Endodermal cell (in vitro differentiated cells): ENCODE measurements at regions not wholly inside any gene's neighbourhood (a gene's known extent, or its start where the extent isn't known, plus 50 kb on each side); places are given as distances from the start of the nearest gene placed in this dataset.
A peak's percentile ranks its signal among the peaks of the same experiment; 100 is the strongest.

Source experiments
- DNase-seq: peaks from one replicate; pipeline ENCODE4 v3.0.0-alpha.2; 2017
- H3K27ac ChIP-seq: 2 replicates; pipeline ENCODE4 v1.5.1; 2013; ENCODE audit warnings: mild to moderate bottlenecking, low read depth, low read length, moderate library complexity
- H3K27me3 ChIP-seq: 2 replicates; pipeline ENCODE4 v1.6.1; 2013; ENCODE audit warnings: mild to moderate bottlenecking, low read length, moderate library complexity; ENCODE audit not compliant: insufficient read depth, control insufficient read depth, poor library complexity, severe bottlenecking
- H3K36me3 ChIP-seq: 2 replicates; pipeline ENCODE4 v1.7.0; 2013; ENCODE audit warnings: mild to moderate bottlenecking, low read length, moderate library complexity; ENCODE audit not compliant: control insufficient read depth, insufficient read depth
- H3K4me1 ChIP-seq: one replicate; pipeline ENCODE4 v1.7.0; 2013; ENCODE audit warnings: low read length; ENCODE audit not compliant: control insufficient read depth, insufficient read depth
- H3K4me3 ChIP-seq: 2 replicates; pipeline ENCODE4 v1.5.1; 2013; ENCODE audit warnings: mild to moderate bottlenecking, low read length, moderate library complexity
- H3K9ac ChIP-seq: 2 replicates; pipeline ENCODE4 v1.6.1; 2013; ENCODE audit warnings: mild to moderate bottlenecking, low read length, moderate library complexity; ENCODE audit not compliant: poor library complexity, severe bottlenecking; ENCODE audit errors: extremely low read depth
- H3K9me3 ChIP-seq: 2 replicates; pipeline ENCODE4 v1.6.1; 2013; ENCODE audit warnings: mild to moderate bottlenecking, low read length, moderate library complexity; ENCODE audit not compliant: control insufficient read depth
- H3K27ac Mint-ChIP-seq: 2 replicates; pipeline ENCODE4 v1.8.0; 2020; ENCODE audit warnings: mixed read lengths
- H3K27me3 Mint-ChIP-seq: 2 replicates; pipeline ENCODE4 v1.8.0; 2021; ENCODE audit warnings: mild to moderate bottlenecking, mixed read lengths; ENCODE audit not compliant: insufficient read depth
- H3K36me3 Mint-ChIP-seq: 2 replicates; pipeline ENCODE4 v1.8.0; 2020; ENCODE audit warnings: low read depth, mixed read lengths
- H3K4me1 Mint-ChIP-seq: 2 replicates; pipeline ENCODE4 v1.8.0; 2020; ENCODE audit warnings: mixed read lengths
- H3K4me3 Mint-ChIP-seq: 2 replicates; pipeline ENCODE4 v1.8.0; 2020; ENCODE audit warnings: mild to moderate bottlenecking, moderate library complexity, mixed read lengths
- H3K9me3 Mint-ChIP-seq: 2 replicates; pipeline ENCODE4 v1.8.0; 2020; ENCODE audit warnings: mild to moderate bottlenecking, mixed read lengths
- WGBS, 2 experiments: methylation state at CpG; one replicate each; pipeline versions ENCODE4 v1.1.5 to v1.1.7; 2013; ENCODE audit warnings: missing lambda C conversion rate in 2 of 2, mixed read lengths in 1 of 2; ENCODE audit not compliant: insufficient coverage in 1 of 2, insufficient read length in 1 of 2; 5-methylcytosine and 5-hydroxymethylcytosine counted together
- TF ChIP-seq, protein P1 (sequence below): fragments of 200-600 bp; sonication (generic); conservative IDR thresholded peaks from 2 replicates; pipeline ENCODE4 v1.5.0; 2021; ENCODE audit warnings: antibody characterized with exemption, mild to moderate bottlenecking

DNA sequence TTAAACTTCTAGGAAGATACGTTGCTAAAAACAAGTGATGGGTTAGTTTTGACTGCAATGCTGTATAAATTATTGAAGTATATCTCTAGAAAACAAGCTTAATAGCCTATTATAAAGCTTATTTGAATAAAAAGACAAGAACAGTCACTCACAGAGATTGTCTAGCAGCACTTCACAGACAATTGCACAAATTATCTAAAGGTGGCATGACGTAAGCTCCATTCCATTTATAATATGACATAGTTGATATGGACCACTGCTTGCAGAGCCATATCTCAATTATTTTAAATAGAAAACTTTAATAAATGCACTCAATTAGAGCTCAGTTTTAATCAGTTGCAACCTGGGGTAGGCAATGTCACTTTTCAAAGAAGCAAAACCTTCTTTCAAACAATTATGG is 319.9 kb upstream of the GBE1 start:
- Mint-ChIP-seq H3K27ac (no peak overlapping the region), H3K4me3 (no peak overlapping the region), H3K9me3 (no peaks in the 10 kb centered on the region), H3K36me3 (no peaks in the 10 kb centered on the region), H3K4me1 (no peaks in the 10 kb centered on the region), H3K27me3 (no peaks in the 10 kb centered on the region)
- Histone ChIP-seq H3K4me3 (no peak overlapping the region), H3K27me3 (no peaks in the 10 kb centered on the region), H3K4me1 (no peaks in the 10 kb centered on the region), H3K36me3 (no peaks in the 10 kb centered on the region), H3K27ac (no peak overlapping the region), H3K9me3 (no peaks in the 10 kb centered on the region), H3K9ac (no peak overlapping the region)
- 92% methylated on average over 2 of the region's 2 CpGs; no CpG with 5 or more reads in 1 of the 2 experiments for WGBS, 2 experiments
- TF ChIP-seq, protein P1, sequence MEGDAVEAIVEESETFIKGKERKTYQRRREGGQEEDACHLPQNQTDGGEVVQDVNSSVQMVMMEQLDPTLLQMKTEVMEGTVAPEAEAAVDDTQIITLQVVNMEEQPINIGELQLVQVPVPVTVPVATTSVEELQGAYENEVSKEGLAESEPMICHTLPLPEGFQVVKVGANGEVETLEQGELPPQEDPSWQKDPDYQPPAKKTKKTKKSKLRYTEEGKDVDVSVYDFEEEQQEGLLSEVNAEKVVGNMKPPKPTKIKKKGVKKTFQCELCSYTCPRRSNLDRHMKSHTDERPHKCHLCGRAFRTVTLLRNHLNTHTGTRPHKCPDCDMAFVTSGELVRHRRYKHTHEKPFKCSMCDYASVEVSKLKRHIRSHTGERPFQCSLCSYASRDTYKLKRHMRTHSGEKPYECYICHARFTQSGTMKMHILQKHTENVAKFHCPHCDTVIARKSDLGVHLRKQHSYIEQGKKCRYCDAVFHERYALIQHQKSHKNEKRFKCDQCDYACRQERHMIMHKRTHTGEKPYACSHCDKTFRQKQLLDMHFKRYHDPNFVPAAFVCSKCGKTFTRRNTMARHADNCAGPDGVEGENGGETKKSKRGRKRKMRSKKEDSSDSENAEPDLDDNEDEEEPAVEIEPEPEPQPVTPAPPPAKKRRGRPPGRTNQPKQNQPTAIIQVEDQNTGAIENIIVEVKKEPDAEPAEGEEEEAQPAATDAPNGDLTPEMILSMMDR: no peak
- DNase-seq: no peak

- no peaks in the 10 kb centered on the region for H3K9me3 ChIP-seq
- no peaks in the 10 kb centered on the region for H3K36me3 ChIP-seq
- Mint-ChIP-seq H3K4me3 (no peak overlapping the region), H3K36me3 (no peaks in the 10 kb centered on the region), H3K27me3 (no peaks in the 10 kb centered on the region), H3K27ac (peak overlapping the region; percentile 10), H3K4me1 (no peaks in the 10 kb centered on the region), H3K9me3 (no peaks in the 10 kb centered on the region)
- H3K27me3 ChIP-seq: no peaks in the 10 kb centered on the region
- H3K4me3 ChIP-seq: no peak overlapping the region
- no peak overlapping the region for H3K9ac ChIP-seq
- H3K4me1 ChIP-seq: no peaks in the 10 kb centered on the region
- H3K27ac ChIP-seq: no peak overlapping the region
- TF ChIP-seq, protein P1: no peak
- WGBS, 2 experiments: 95 to 100% methylated on average over 1 to 3 of the region's 3 CpGs
- DNase-seq: no peak
Measured at GRCh38 chr3:82080792-82081191, 319.3 kb upstream of the GBE1 start.

DNA sequence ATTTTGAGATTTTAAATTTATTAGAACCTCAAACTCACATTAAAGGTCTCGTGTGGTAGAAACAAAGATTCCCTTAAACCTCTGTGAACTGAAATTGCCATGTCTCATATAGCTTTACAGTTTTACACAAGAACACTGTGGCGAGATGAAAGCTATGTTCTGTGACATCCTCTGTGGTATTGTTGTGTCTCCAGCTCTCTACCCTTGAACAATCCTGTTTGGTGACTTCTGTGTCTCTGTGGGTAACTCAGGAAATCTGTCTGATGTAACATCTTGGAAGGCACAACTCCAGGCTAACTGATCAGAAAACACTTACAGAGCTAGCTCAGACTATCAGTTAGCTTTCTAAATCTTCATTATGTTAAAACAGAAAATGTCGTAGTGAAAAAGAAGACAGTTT is 318.8 kb upstream of the GBE1 start:
- H3K27ac ChIP-seq: no peak overlapping the region
- no peaks in the 10 kb centered on the region for H3K36me3 Mint-ChIP-seq
- no peaks in the 10 kb centered on the region for H3K27me3 Mint-ChIP-seq
- no peaks in the 10 kb centered on the region for H3K9me3 ChIP-seq
- no peaks in the 10 kb centered on the region for H3K36me3 ChIP-seq
- no peaks in the 10 kb centered on the region for H3K9me3 Mint-ChIP-seq
- no peak for DNase-seq
- no peak overlapping the region for H3K4me3 Mint-ChIP-seq
- TF ChIP-seq, protein P1: no peak
- no peak overlapping the region for H3K4me3 ChIP-seq
- H3K27me3 ChIP-seq: no peaks in the 10 kb centered on the region
- H3K4me1 Mint-ChIP-seq: no peaks in the 10 kb centered on the region
- no peaks in the 10 kb centered on the region for H3K4me1 ChIP-seq
- WGBS, 2 experiments: 97 to 100% methylated on average over 2 to 3 of the region's 3 CpGs
- H3K27ac Mint-ChIP-seq: no peak overlapping the region
- no peak overlapping the region for H3K9ac ChIP-seq
